HUDEP-2 (cell line): ENCODE measurements at regions not wholly inside any gene's neighbourhood (a gene's known extent, or its start where the extent isn't known, plus 50 kb on each side); places are given as distances from the start of the nearest gene placed in this dataset.
"Not testable (repeated sequence)": the region's sequence is repeated elsewhere in the genome, so short reads cannot be mapped to it uniquely, and the experiment has no call there.

ENCODE experiments used
- DNase-seq, 76 experiments: peaks; one replicate each; lab custom pipeline; 2025; ENCODE audit not compliant: unreplicated experiment in 76 of 76; lab: John Stamatoyannopoulos, UW

GRCh38 chr12:67107751-67108269 lies 161.3 kb upstream of the CAND1 start:
- peak in 1 of 76 experiments; percentile 2 for DNase-seq

- DNase-seq: not testable (repeated sequence)
Measured at GRCh38 chr12:67110345-67110744, 158.8 kb upstream of the CAND1 start.

- DNase-seq: no peak
Measured at GRCh38 chr12:67111182-67111581, 158.0 kb upstream of the CAND1 start.

- DNase-seq: no peak
Measured at GRCh38 chr12:67112586-67112985, 156.6 kb upstream of the CAND1 start.

- DNase-seq: no peak
Measured at GRCh38 chr12:67116134-67116533, 153.0 kb upstream of the CAND1 start.

GRCh38 chr12:67122584-67122983 lies 146.6 kb upstream of the CAND1 start:
- no peak for DNase-seq

- DNase-seq: no peak
Measured at GRCh38 chr12:67137256-67137655, 131.9 kb upstream of the CAND1 start.

- no peak for DNase-seq
Measured at GRCh38 chr12:67141296-67142018, 127.7 kb upstream of the CAND1 start.

GRCh38 chr12:67145692-67146091 lies 123.5 kb upstream of the CAND1 start:
- DNase-seq: no peak

- no peak for DNase-seq
Measured at GRCh38 chr12:67147030-67147429, 122.1 kb upstream of the CAND1 start.

GRCh38 chr12:67147447-67147846 lies 121.7 kb upstream of the CAND1 start:
- no peak for DNase-seq

GRCh38 chr12:67148265-67148664 lies 120.9 kb upstream of the CAND1 start:
- no peak for DNase-seq

- no peak for DNase-seq
Measured at GRCh38 chr12:67151886-67152285, 117.3 kb upstream of the CAND1 start.

- no peak for DNase-seq
Measured at GRCh38 chr12:67152451-67152850, 116.7 kb upstream of the CAND1 start.

- no peak for DNase-seq
Measured at GRCh38 chr12:67154901-67155300, 114.3 kb upstream of the CAND1 start.

GRCh38 chr12:67155863-67156262 lies 113.3 kb upstream of the CAND1 start:
- DNase-seq: no peak

GRCh38 chr12:67161322-67161918 lies 107.7 kb upstream of the CAND1 start:
- peak in 23 of 76 experiments; percentile 1 to 40 (median 11) for DNase-seq

GRCh38 chr12:67173258-67173657 lies 95.9 kb upstream of the CAND1 start:
- no peak for DNase-seq

GRCh38 chr12:67182551-67182950 lies 86.6 kb upstream of the CAND1 start:
- DNase-seq: no peak

- peak in 20 of 76 experiments; percentile 0 to 33 (median 4) for DNase-seq
Measured at GRCh38 chr12:67193704-67194103, 75.5 kb upstream of the CAND1 start.

- DNase-seq: no peak
Measured at GRCh38 chr12:67200386-67200785, 68.8 kb upstream of the CAND1 start.

- DNase-seq: no peak
Measured at GRCh38 chr12:67202011-67202677, 67.0 kb upstream of the CAND1 start.
